Activated T-cell treated with anti-CD3 and anti-CD28 coated beads, Interleukin-2, amount 50 U/mL, for 72 hours (primary cell): ENCODE measurements at regions not wholly inside any gene's neighbourhood (a gene's known extent, or its start where the extent isn't known, plus 50 kb on each side); places are given as distances from the start of the nearest gene placed in this dataset.
A peak's percentile ranks its signal among the peaks of the same experiment; 100 is the strongest.
"Not testable (repeated sequence)": the region's sequence is repeated elsewhere in the genome, so short reads cannot be mapped to it uniquely, and the experiment has no call there.

Experiments
- ATAC-seq, 2 donors: fragments of 150-1000 bp; cut with Tn5 transposase; replicated peaks in 1 of 2; 2 replicates each; pipeline ENCODE4 v1.10.0; 2021; ENCODE audit warnings: moderate library complexity in 2 of 2, mild to moderate bottlenecking in 1 of 2
- DNase-seq, 2 donors: peaks; one replicate each; pipeline ENCODE4 v3.0.0; 2021 to 2022; ENCODE audit warnings: mixed read lengths in 1 of 2
- H3K27ac Mint-ChIP-seq: one replicate; pipeline ENCODE4 v1.8.0; 2022; ENCODE audit warnings: mild to moderate bottlenecking, moderate library complexity, mixed read lengths
- H3K27me3 Mint-ChIP-seq: one replicate; pipeline ENCODE4 v1.8.0; 2022; ENCODE audit warnings: low read depth, mixed read lengths
- H3K36me3 Mint-ChIP-seq, 2 donors: one replicate each; pipeline ENCODE4 v1.8.0; 2022; ENCODE audit warnings: mixed read lengths in 2 of 2, mild to moderate bottlenecking in 1 of 2; ENCODE audit not compliant: insufficient read depth in 2 of 2
- H3K4me1 Mint-ChIP-seq: one replicate; pipeline ENCODE4 v1.8.0; 2022; ENCODE audit warnings: low read depth, mixed read lengths
- H3K4me3 Mint-ChIP-seq, 2 donors: one replicate each; pipeline ENCODE4 v1.8.0; 2022; ENCODE audit warnings: mild to moderate bottlenecking in 2 of 2, mixed read lengths in 2 of 2, moderate library complexity in 2 of 2
- H3K9me3 Mint-ChIP-seq, 2 donors: one replicate each; pipeline ENCODE4 v1.8.0; 2022; ENCODE audit warnings: mixed read lengths in 2 of 2

GRCh38 chr18:44331656-44332570 lies 348.8 kb upstream of the SETBP1 start:
- Mint-ChIP-seq H3K4me3 (no peak overlapping the region), H3K27ac (no peak overlapping the region), H3K27me3 (no peaks in the 10 kb centered on the region), H3K36me3 (no peaks in the 10 kb centered on the region), H3K9me3 (peaks cover 2 to 4% of the 10 kb centered on the region in 2 donors), H3K4me1 (no peaks in the 10 kb centered on the region)
- no peak for ATAC-seq
- no peak for DNase-seq

GRCh38 chr18:44341759-44342158 lies 338.9 kb upstream of the SETBP1 start:
- Mint-ChIP-seq H3K4me3 (no peak overlapping the region), H3K9me3 (peaks cover 2 to 8% of the 10 kb centered on the region in 2 donors), H3K27me3 (no peaks in the 10 kb centered on the region), H3K27ac (no peak overlapping the region), H3K4me1 (no peaks in the 10 kb centered on the region), H3K36me3 (peaks cover 0 to 3% of the 10 kb centered on the region in 2 donors)
- DNase-seq (no peak), ATAC-seq (no peak)

- H3K4me1 Mint-ChIP-seq, result no peaks in the 10 kb centered on the region
- DNase-seq (no peak), ATAC-seq (no peak)
- no peak overlapping the region for H3K4me3 Mint-ChIP-seq
- no peak overlapping the region for H3K27ac Mint-ChIP-seq
- H3K9me3 Mint-ChIP-seq, result peaks cover 2 to 8% of the 10 kb centered on the region in 2 donors
- no peaks in the 10 kb centered on the region for H3K27me3 Mint-ChIP-seq
- H3K36me3 Mint-ChIP-seq, result peaks cover 0 to 3% of the 10 kb centered on the region in 2 donors
Measured at GRCh38 chr18:44342162-44342561, 338.5 kb upstream of the SETBP1 start.

GRCh38 chr18:44342946-44343345 lies 337.7 kb upstream of the SETBP1 start:
- Mint-ChIP-seq H3K27me3 (no peaks in the 10 kb centered on the region), H3K9me3 (peaks cover 1 to 8% of the 10 kb centered on the region in 2 donors), H3K4me3 (no peak overlapping the region), H3K27ac (no peak overlapping the region), H3K36me3 (peaks cover 0 to 3% of the 10 kb centered on the region in 2 donors), H3K4me1 (no peaks in the 10 kb centered on the region)
- DNase-seq (no peak), ATAC-seq (no peak)

- ATAC-seq (no peak), DNase-seq (no peak)
- H3K27ac Mint-ChIP-seq, result no peak overlapping the region
- no peaks in the 10 kb centered on the region for H3K4me1 Mint-ChIP-seq
- H3K27me3 Mint-ChIP-seq, result no peaks in the 10 kb centered on the region
- no peak overlapping the region for H3K4me3 Mint-ChIP-seq
- peaks cover 0 to 2% of the 10 kb centered on the region in 2 donors for H3K36me3 Mint-ChIP-seq
- H3K9me3 Mint-ChIP-seq, result peaks cover 0 to 6% of the 10 kb centered on the region in 2 donors
Measured at GRCh38 chr18:44343570-44343969, 337.1 kb upstream of the SETBP1 start.

- DNase-seq (no peak), ATAC-seq (no peak)
- H3K9me3 Mint-ChIP-seq, result peaks cover 4 to 5% of the 10 kb centered on the region in 2 donors
- H3K27me3 Mint-ChIP-seq, result no peaks in the 10 kb centered on the region
- H3K36me3 Mint-ChIP-seq, result peaks cover 0 to 1% of the 10 kb centered on the region in 2 donors
- no peak overlapping the region for H3K4me3 Mint-ChIP-seq
- no peaks in the 10 kb centered on the region for H3K4me1 Mint-ChIP-seq
- no peak overlapping the region for H3K27ac Mint-ChIP-seq
Measured at GRCh38 chr18:44356566-44357157, 324.0 kb upstream of the SETBP1 start.

GRCh38 chr18:44358402-44358801 lies 322.3 kb upstream of the SETBP1 start:
- H3K27ac Mint-ChIP-seq, result no peak overlapping the region

GRCh38 chr18:44359741-44360140 lies 320.9 kb upstream of the SETBP1 start:
- not testable (repeated sequence) for ATAC-seq, H3K4me3 Mint-ChIP-seq, H3K9me3 Mint-ChIP-seq, H3K4me1 Mint-ChIP-seq, H3K36me3 Mint-ChIP-seq, H3K27ac Mint-ChIP-seq, DNase-seq, H3K27me3 Mint-ChIP-seq

More at GRCh38 chr18:44358402-44358801, 322.3 kb upstream of the SETBP1 start:
- Mint-ChIP-seq H3K4me3 (no peak overlapping the region), H3K27me3 (no peaks in the 10 kb centered on the region), H3K4me1 (no peaks in the 10 kb centered on the region), H3K9me3 (peaks cover 4 to 5% of the 10 kb centered on the region in 2 donors), H3K36me3 (peaks cover 0 to 1% of the 10 kb centered on the region in 2 donors)
- no peak for ATAC-seq
- DNase-seq, result no peak

GRCh38 chr18:44362213-44362612 lies 318.5 kb upstream of the SETBP1 start:
- H3K36me3 Mint-ChIP-seq, H3K27ac Mint-ChIP-seq, H3K9me3 Mint-ChIP-seq, H3K4me3 Mint-ChIP-seq, H3K4me1 Mint-ChIP-seq, H3K27me3 Mint-ChIP-seq, DNase-seq: not testable (repeated sequence)
- ATAC-seq, result peak in 1 of 2 donors; percentile 63

GRCh38 chr18:44370861-44371260 lies 309.8 kb upstream of the SETBP1 start:
- no peak for DNase-seq
- Mint-ChIP-seq H3K9me3 (peaks cover 7 to 14% of the 10 kb centered on the region in 2 donors), H3K4me3 (no peak overlapping the region), H3K4me1 (no peaks in the 10 kb centered on the region), H3K27ac (no peak overlapping the region), H3K36me3 (peaks cover 0 to 12% of the 10 kb centered on the region in 2 donors), H3K27me3 (no peaks in the 10 kb centered on the region)
- no peak for ATAC-seq

GRCh38 chr18:44374966-44375365 lies 305.7 kb upstream of the SETBP1 start:
- Mint-ChIP-seq H3K4me3 (no peak overlapping the region), H3K9me3 (peaks cover 9 to 15% of the 10 kb centered on the region in 2 donors)

GRCh38 chr18:44386401-44386800 lies 294.3 kb upstream of the SETBP1 start:
- H3K27me3 Mint-ChIP-seq, result no peaks in the 10 kb centered on the region
- H3K27ac Mint-ChIP-seq, result no peak overlapping the region
- H3K4me3 Mint-ChIP-seq, result no peak overlapping the region
- peaks cover 0 to 2% of the 10 kb centered on the region in 2 donors for H3K9me3 Mint-ChIP-seq
- H3K36me3 Mint-ChIP-seq, result no peaks in the 10 kb centered on the region
- ATAC-seq (no peak), DNase-seq (no peak)
- H3K4me1 Mint-ChIP-seq, result no peaks in the 10 kb centered on the region

More at GRCh38 chr18:44374966-44375365, 305.7 kb upstream of the SETBP1 start:
- Mint-ChIP-seq H3K36me3 (peaks cover 0 to 12% of the 10 kb centered on the region in 2 donors), H3K4me1 (no peaks in the 10 kb centered on the region), H3K27ac (no peak overlapping the region), H3K27me3 (no peaks in the 10 kb centered on the region)
- ATAC-seq, result no peak
- DNase-seq, result no peak

- H3K9me3 Mint-ChIP-seq, result no peaks in the 10 kb centered on the region
- H3K4me3 Mint-ChIP-seq, result no peak overlapping the region
- H3K27ac Mint-ChIP-seq, result no peak overlapping the region
- ATAC-seq (no peak), DNase-seq (no peak)
- H3K36me3 Mint-ChIP-seq, result no peaks in the 10 kb centered on the region
- no peaks in the 10 kb centered on the region for H3K4me1 Mint-ChIP-seq
- no peaks in the 10 kb centered on the region for H3K27me3 Mint-ChIP-seq
Measured at GRCh38 chr18:44388329-44388728, 292.4 kb upstream of the SETBP1 start.
